ENCODE measurements at regions not wholly inside any gene's neighbourhood (a gene's known extent, or its start where the extent isn't known, plus 50 kb on each side); places are given as distances from the start of the nearest gene placed in this dataset.

GRCh38 chr20:60565083-60565482 is 606.9 kb downstream of the CDH26 start:
- no peaks in the 10 kb centered on the region for H3K27me3 ChIP-seq (ENCODE audit: insufficient read depth, low read length)
- H3K9me3 Mint-ChIP-seq (ENCODE audit: unreplicated experiment): peaks cover 1% of the 10 kb centered on the region
- no peaks in the 10 kb centered on the region for H3K36me3 Mint-ChIP-seq (ENCODE audit: low read depth, unreplicated experiment)
- no peaks in the 10 kb centered on the region for H3K36me3 ChIP-seq (ENCODE audit: insufficient read depth, low read length)
- no peak overlapping the region for H3K4me3 Mint-ChIP-seq (ENCODE audit: unreplicated experiment)
- no peaks in the 10 kb centered on the region for H3K79me2 ChIP-seq (ENCODE audit: insufficient read depth, low read length)
- DNase-seq (ENCODE audit: low read depth) (no peak), FAIRE-seq (no peak)
- no peak for TF ChIP-seq EZH2 (IDR thresholded peaks at IDR 0.05; ENCODE audit: insufficient read depth, low read length)
- TF ChIP-seq CTCF (IDR thresholded peaks at IDR 0.05; ENCODE audit: insufficient read depth, low read depth, low read length): no peak
- H3K4me3 ChIP-seq (ENCODE audit: insufficient read depth, low read depth, low read length): no peak overlapping the region
- no peak overlapping the region for H3K27ac Mint-ChIP-seq (ENCODE audit: unreplicated experiment)
- H4K20me1 ChIP-seq (ENCODE audit: insufficient read depth, low read length): no peaks in the 10 kb centered on the region
- H3K4me1 Mint-ChIP-seq (ENCODE audit: low read depth, unreplicated experiment): peaks cover 2% of the 10 kb centered on the region
- H3K27ac ChIP-seq (ENCODE audit: low read depth, low read length): no peak overlapping the region
- no peak overlapping the region for H3K9ac ChIP-seq (ENCODE audit: low read length)
- no peaks in the 10 kb centered on the region for H3K9me3 ChIP-seq (ENCODE audit: insufficient read depth, low read depth, low read length)
- no peaks in the 10 kb centered on the region for H3K4me1 ChIP-seq (ENCODE audit: insufficient read depth, low read length)
- H3K4me2 ChIP-seq (ENCODE audit: low read length): no peak overlapping the region
- H3K27me3 Mint-ChIP-seq (ENCODE audit: low read depth, unreplicated experiment): peaks cover 26% of the 10 kb centered on the region
- H2AFZ ChIP-seq (ENCODE audit: low read depth, low read length): no peak overlapping the region

- H4K20me1 ChIP-seq (ENCODE audit: insufficient read depth, low read length): no peaks in the 10 kb centered on the region
- H3K79me2 ChIP-seq (ENCODE audit: insufficient read depth, low read length): no peaks in the 10 kb centered on the region
- no peak overlapping the region for H3K4me3 ChIP-seq (ENCODE audit: insufficient read depth, low read depth, low read length)
- Mint-ChIP-seq H3K4me3 (ENCODE audit: unreplicated experiment) (no peak overlapping the region), H3K27me3 (ENCODE audit: low read depth, unreplicated experiment) (peaks cover 24% of the 10 kb centered on the region), H3K4me1 (ENCODE audit: low read depth, unreplicated experiment) (no peaks in the 10 kb centered on the region), H3K36me3 (ENCODE audit: low read depth, unreplicated experiment) (no peaks in the 10 kb centered on the region), H3K9me3 (ENCODE audit: unreplicated experiment) (peaks cover 1% of the 10 kb centered on the region), H3K27ac (ENCODE audit: unreplicated experiment) (no peak overlapping the region)
- H3K36me3 ChIP-seq (ENCODE audit: insufficient read depth, low read length): no peaks in the 10 kb centered on the region
- H3K4me1 ChIP-seq (ENCODE audit: insufficient read depth, low read length): no peaks in the 10 kb centered on the region
- TF ChIP-seq CTCF (IDR thresholded peaks at IDR 0.05; ENCODE audit: insufficient read depth, low read depth, low read length) (no peak), EZH2 (IDR thresholded peaks at IDR 0.05; ENCODE audit: insufficient read depth, low read length) (no peak)
- H3K27ac ChIP-seq (ENCODE audit: low read depth, low read length): no peak overlapping the region
- no peak overlapping the region for H2AFZ ChIP-seq (ENCODE audit: low read depth, low read length)
- FAIRE-seq (no peak), DNase-seq (ENCODE audit: low read depth) (no peak)
- no peaks in the 10 kb centered on the region for H3K9me3 ChIP-seq (ENCODE audit: insufficient read depth, low read depth, low read length)
- H3K27me3 ChIP-seq (ENCODE audit: insufficient read depth, low read length): no peaks in the 10 kb centered on the region
- H3K9ac ChIP-seq (ENCODE audit: low read length): no peak overlapping the region
- H3K4me2 ChIP-seq (ENCODE audit: low read length): no peak overlapping the region
Measured at GRCh38 chr20:60565551-60565950, 607.3 kb downstream of the CDH26 start.

GRCh38 chr20:60569116-60569515 is 610.9 kb downstream of the CDH26 start:
- H2AFZ ChIP-seq (ENCODE audit: low read depth, low read length): no peak overlapping the region
- H3K4me1 Mint-ChIP-seq (ENCODE audit: low read depth, unreplicated experiment): no peaks in the 10 kb centered on the region
- H3K4me2 ChIP-seq (ENCODE audit: low read length): no peak overlapping the region
- no peaks in the 10 kb centered on the region for H4K20me1 ChIP-seq (ENCODE audit: insufficient read depth, low read length)
- H3K9ac ChIP-seq (ENCODE audit: low read length): no peak overlapping the region
- no peaks in the 10 kb centered on the region for H3K27me3 ChIP-seq (ENCODE audit: insufficient read depth, low read length)
- TF ChIP-seq CTCF (IDR thresholded peaks at IDR 0.05; ENCODE audit: insufficient read depth, low read depth, low read length) (no peak), EZH2 (IDR thresholded peaks at IDR 0.05; ENCODE audit: insufficient read depth, low read length) (no peak)
- DNase-seq (ENCODE audit: low read depth) (no peak), FAIRE-seq (no peak)
- no peaks in the 10 kb centered on the region for H3K79me2 ChIP-seq (ENCODE audit: insufficient read depth, low read length)
- H3K27ac Mint-ChIP-seq (ENCODE audit: unreplicated experiment): no peak overlapping the region
- no peak overlapping the region for H3K27ac ChIP-seq (ENCODE audit: low read depth, low read length)
- H3K36me3 Mint-ChIP-seq (ENCODE audit: low read depth, unreplicated experiment): no peaks in the 10 kb centered on the region
- no peak overlapping the region for H3K4me3 Mint-ChIP-seq (ENCODE audit: unreplicated experiment)
- no peaks in the 10 kb centered on the region for H3K9me3 ChIP-seq (ENCODE audit: insufficient read depth, low read depth, low read length)
- H3K27me3 Mint-ChIP-seq (ENCODE audit: low read depth, unreplicated experiment): peaks cover 9% of the 10 kb centered on the region
- no peak overlapping the region for H3K4me3 ChIP-seq (ENCODE audit: insufficient read depth, low read depth, low read length)
- peaks cover 1% of the 10 kb centered on the region for H3K9me3 Mint-ChIP-seq (ENCODE audit: unreplicated experiment)
- no peaks in the 10 kb centered on the region for H3K4me1 ChIP-seq (ENCODE audit: insufficient read depth, low read length)
- H3K36me3 ChIP-seq (ENCODE audit: insufficient read depth, low read length): no peaks in the 10 kb centered on the region

Data from astrocyte (in vitro differentiated cells and primary cell).